ENCODE measurements at regions not wholly inside any gene's neighbourhood (a gene's known extent, or its start where the extent isn't known, plus 50 kb on each side); places are given as distances from the start of the nearest gene placed in this dataset.
"Not testable (repeated sequence)": the region's sequence is repeated elsewhere in the genome, so short reads cannot be mapped to it uniquely, and the experiment has no call there.

- DNase-seq: no peak
Measured at GRCh38 chr6:92008757-92009502, 1410.4 kb downstream of the EPHA7 start.

GRCh38 chr6:92000112-92000511 lies 1413.2 kb upstream of the MAP3K7 start:
- no peak for DNase-seq

GRCh38 chr6:91994787-91995186 lies 1407.9 kb upstream of the MAP3K7 start:
- no peak for DNase-seq

- DNase-seq: no peak
Measured at GRCh38 chr6:91982559-91982958, 1395.7 kb upstream of the MAP3K7 start.

- DNase-seq: no peak
Measured at GRCh38 chr6:91976797-91977196, 1389.9 kb upstream of the MAP3K7 start.

- no peak for DNase-seq
Measured at GRCh38 chr6:91970700-91971099, 1383.8 kb upstream of the MAP3K7 start.

- DNase-seq: no peak
Measured at GRCh38 chr6:91965872-91966271, 1379.0 kb upstream of the MAP3K7 start.

- DNase-seq: peak in 1 of 2 experiments; percentile 23
Measured at GRCh38 chr6:91961671-91962070, 1374.8 kb upstream of the MAP3K7 start.

- peak; percentile 7 to 41 for DNase-seq
Measured at GRCh38 chr6:91961236-91961635, 1374.4 kb upstream of the MAP3K7 start.

GRCh38 chr6:91941838-91942237 lies 1355.0 kb upstream of the MAP3K7 start:
- DNase-seq: no peak

- no peak for DNase-seq
Measured at GRCh38 chr6:91940801-91941200, 1353.9 kb upstream of the MAP3K7 start.

- DNase-seq: peak; percentile 14 to 56
Measured at GRCh38 chr6:91926827-91927226, 1340.0 kb upstream of the MAP3K7 start.

GRCh38 chr6:91926361-91926760 lies 1339.5 kb upstream of the MAP3K7 start:
- DNase-seq: no peak

- no peak for DNase-seq
Measured at GRCh38 chr6:91911945-91912344, 1325.1 kb upstream of the MAP3K7 start.

GRCh38 chr6:91904586-91905164 lies 1317.8 kb upstream of the MAP3K7 start:
- no peak for DNase-seq

GRCh38 chr6:91895599-91896285 lies 1308.9 kb upstream of the MAP3K7 start:
- no peak for DNase-seq

GRCh38 chr6:91886183-91886795 lies 1299.4 kb upstream of the MAP3K7 start:
- no peak for DNase-seq

GRCh38 chr6:91881791-91882190 lies 1294.9 kb upstream of the MAP3K7 start:
- not testable (repeated sequence) for DNase-seq

- no peak for DNase-seq
Measured at GRCh38 chr6:91879386-91879995, 1292.6 kb upstream of the MAP3K7 start.

GRCh38 chr6:91877994-91878393 lies 1291.1 kb upstream of the MAP3K7 start:
- no peak for DNase-seq

- DNase-seq: no peak
Measured at GRCh38 chr6:91874971-91875370, 1288.1 kb upstream of the MAP3K7 start.

GRCh38 chr6:91868539-91869202 lies 1281.8 kb upstream of the MAP3K7 start:
- no peak for DNase-seq

GRCh38 chr6:91865889-91866288 lies 1279.0 kb upstream of the MAP3K7 start:
- peak; percentile 9 to 45 for DNase-seq
